ENCODE measurements at regions not wholly inside any gene's neighbourhood (a gene's known extent, or its start where the extent isn't known, plus 50 kb on each side); places are given as distances from the start of the nearest gene placed in this dataset.

DNA sequence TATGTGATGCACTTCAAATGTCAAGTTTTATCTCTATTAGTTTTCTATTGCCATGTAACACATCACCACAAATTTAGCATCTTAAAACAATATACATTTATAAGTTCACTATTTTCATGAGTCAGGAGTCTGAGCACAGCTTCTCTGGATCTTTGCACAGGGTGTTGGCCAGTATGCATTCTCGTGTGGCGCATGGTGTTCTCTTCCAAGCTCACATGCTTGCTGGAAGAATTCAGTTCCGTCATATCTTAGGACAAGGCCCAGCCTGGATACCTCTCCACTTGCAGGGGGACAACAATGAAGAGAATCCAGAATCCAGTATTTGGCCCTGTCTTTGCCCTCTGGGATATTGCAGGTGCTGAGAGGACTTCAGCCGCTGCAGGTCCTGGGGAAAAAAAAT, 51.0 kb upstream of the ECI2 start:
- Histone ChIP-seq H3K4me3 (ENCODE audit: low read depth, low read length) (no peak overlapping the region), H3K9me3 (ENCODE audit: severe bottlenecking) (peaks cover 2% of the 10 kb centered on the region), H3K36me3 (no peaks in the 10 kb centered on the region), H3K27me3 (ENCODE audit: insufficient read depth, low read depth, severe bottlenecking) (no peaks in the 10 kb centered on the region), H3K27ac (no peak overlapping the region)
- TF ChIP-seq, protein P1, sequence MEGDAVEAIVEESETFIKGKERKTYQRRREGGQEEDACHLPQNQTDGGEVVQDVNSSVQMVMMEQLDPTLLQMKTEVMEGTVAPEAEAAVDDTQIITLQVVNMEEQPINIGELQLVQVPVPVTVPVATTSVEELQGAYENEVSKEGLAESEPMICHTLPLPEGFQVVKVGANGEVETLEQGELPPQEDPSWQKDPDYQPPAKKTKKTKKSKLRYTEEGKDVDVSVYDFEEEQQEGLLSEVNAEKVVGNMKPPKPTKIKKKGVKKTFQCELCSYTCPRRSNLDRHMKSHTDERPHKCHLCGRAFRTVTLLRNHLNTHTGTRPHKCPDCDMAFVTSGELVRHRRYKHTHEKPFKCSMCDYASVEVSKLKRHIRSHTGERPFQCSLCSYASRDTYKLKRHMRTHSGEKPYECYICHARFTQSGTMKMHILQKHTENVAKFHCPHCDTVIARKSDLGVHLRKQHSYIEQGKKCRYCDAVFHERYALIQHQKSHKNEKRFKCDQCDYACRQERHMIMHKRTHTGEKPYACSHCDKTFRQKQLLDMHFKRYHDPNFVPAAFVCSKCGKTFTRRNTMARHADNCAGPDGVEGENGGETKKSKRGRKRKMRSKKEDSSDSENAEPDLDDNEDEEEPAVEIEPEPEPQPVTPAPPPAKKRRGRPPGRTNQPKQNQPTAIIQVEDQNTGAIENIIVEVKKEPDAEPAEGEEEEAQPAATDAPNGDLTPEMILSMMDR (IDR thresholded peaks at IDR 0.05; ENCODE audit: low read depth, low read length): no peak
- no peak for DNase-seq

DNA sequence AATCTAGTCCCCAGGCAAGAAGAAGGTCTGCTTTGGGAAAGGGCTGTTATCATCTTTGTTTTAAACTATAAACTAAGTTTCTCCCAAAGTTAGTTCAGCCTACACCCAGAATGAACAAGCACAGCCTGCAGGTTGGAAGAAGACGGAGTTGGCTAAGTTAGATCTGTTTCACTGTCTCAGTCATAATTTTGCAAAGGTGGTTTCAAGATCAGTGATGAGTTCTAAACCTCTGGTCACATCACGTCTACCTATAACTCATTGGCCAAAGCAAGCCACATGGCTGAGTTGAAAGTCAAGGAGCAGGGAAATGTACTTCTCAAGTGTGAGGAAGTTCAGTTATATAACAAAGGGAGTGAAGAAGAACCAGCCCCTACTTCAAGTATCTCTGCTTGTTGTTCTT, 50.5 kb upstream of the ECI2 start:
- H3K27ac ChIP-seq: no peak overlapping the region
- peaks cover 2% of the 10 kb centered on the region for H3K9me3 ChIP-seq (ENCODE audit: severe bottlenecking)

DNA sequence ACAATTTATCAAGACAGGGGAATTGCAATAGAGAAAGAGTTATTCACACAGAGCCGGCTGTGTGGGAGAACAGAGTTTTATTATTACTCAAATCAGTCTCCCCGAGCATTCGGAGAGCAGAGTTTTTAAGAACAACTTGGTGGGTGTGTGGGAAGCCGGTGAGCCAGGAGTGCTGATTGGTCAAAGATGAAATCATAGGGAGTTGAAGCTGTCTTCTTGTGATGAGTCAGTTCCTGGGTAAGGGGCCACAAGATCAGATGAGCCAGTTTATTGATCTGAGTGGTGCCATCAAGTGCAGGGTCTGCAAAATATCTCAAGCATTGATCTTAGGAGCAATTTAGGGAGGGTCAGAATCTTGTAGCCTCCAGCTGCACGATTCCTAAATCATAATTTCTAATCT, 50.0 kb upstream of the ECI2 start:
- Histone ChIP-seq H3K27me3 (ENCODE audit: insufficient read depth, low read depth, severe bottlenecking) (no peaks in the 10 kb centered on the region), H3K36me3 (no peaks in the 10 kb centered on the region), H3K27ac (no peak overlapping the region), H3K4me3 (ENCODE audit: low read depth, low read length) (no peak overlapping the region), H3K9me3 (ENCODE audit: severe bottlenecking) (peaks cover 2% of the 10 kb centered on the region)
- TF ChIP-seq, protein P1 (IDR thresholded peaks at IDR 0.05; ENCODE audit: low read depth, low read length): no peak
- no peak for DNase-seq

More for the DNA sequence above, 50.5 kb upstream of the ECI2 start:
- Histone ChIP-seq H3K36me3 (no peaks in the 10 kb centered on the region), H3K4me3 (ENCODE audit: low read depth, low read length) (no peak overlapping the region), H3K27me3 (ENCODE audit: insufficient read depth, low read depth, severe bottlenecking) (no peaks in the 10 kb centered on the region)
- DNase-seq: no peak
- TF ChIP-seq, protein P1 (IDR thresholded peaks at IDR 0.05; ENCODE audit: low read depth, low read length): no peak

Data from WERI-Rb-1 (cell line).